ENCODE measurements at regions not wholly inside any gene's neighbourhood (a gene's known extent, or its start where the extent isn't known, plus 50 kb on each side); places are given as distances from the start of the nearest gene placed in this dataset.

DNA sequence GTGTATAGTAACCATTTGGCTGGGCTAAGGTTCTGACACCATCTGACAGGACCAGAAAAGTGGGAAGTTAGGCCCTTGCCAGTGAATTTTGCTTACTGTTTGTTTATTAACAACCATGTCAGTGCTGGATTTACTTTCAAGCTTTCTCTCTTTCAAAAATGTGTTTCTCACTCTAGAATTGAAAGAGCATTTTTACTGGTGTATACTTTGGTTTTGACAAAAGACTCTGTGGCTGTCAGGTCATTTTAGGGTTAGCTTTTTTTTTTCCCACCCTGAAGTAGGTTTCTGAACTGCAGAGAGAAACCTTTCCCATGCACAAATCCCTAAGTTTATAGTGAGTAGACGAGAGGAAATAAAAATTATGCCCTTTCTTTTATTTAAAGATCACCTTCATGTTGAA lies 230.0 kb upstream of the TBC1D5 start:
- TF ChIP-seq, protein P1, sequence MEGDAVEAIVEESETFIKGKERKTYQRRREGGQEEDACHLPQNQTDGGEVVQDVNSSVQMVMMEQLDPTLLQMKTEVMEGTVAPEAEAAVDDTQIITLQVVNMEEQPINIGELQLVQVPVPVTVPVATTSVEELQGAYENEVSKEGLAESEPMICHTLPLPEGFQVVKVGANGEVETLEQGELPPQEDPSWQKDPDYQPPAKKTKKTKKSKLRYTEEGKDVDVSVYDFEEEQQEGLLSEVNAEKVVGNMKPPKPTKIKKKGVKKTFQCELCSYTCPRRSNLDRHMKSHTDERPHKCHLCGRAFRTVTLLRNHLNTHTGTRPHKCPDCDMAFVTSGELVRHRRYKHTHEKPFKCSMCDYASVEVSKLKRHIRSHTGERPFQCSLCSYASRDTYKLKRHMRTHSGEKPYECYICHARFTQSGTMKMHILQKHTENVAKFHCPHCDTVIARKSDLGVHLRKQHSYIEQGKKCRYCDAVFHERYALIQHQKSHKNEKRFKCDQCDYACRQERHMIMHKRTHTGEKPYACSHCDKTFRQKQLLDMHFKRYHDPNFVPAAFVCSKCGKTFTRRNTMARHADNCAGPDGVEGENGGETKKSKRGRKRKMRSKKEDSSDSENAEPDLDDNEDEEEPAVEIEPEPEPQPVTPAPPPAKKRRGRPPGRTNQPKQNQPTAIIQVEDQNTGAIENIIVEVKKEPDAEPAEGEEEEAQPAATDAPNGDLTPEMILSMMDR (IDR thresholded peaks at IDR 0.05), result no peak
- no peak for TF ChIP-seq POLR2A (IDR thresholded peaks at IDR 0.05)
